ENCODE measurements at regions not wholly inside any gene's neighbourhood (a gene's known extent, or its start where the extent isn't known, plus 50 kb on each side); places are given as distances from the start of the nearest gene placed in this dataset.

DNA sequence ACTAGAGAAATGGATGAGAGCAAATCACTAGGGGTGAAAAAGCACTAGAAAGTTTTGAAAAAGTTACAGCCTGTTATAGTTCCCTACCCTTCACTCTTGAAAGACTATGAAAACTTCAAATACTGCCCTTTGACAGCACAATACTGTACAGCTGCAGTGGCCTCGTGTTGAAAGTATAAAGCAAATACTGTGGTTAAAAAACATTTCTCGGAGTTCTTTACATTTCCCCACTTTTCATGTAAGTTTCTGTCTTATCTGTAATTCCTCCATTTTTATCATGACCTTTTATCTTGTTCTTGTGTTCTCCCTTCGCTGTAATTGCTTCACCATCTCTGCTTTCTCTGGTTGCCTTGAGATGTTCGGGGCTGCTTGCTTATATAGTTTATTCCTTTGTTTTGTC lies 423.8 kb upstream of the CFAP20DC start:
- H3K4me1 ChIP-seq = no peaks in the 10 kb centered on the region
- TF ChIP-seq, protein P1, sequence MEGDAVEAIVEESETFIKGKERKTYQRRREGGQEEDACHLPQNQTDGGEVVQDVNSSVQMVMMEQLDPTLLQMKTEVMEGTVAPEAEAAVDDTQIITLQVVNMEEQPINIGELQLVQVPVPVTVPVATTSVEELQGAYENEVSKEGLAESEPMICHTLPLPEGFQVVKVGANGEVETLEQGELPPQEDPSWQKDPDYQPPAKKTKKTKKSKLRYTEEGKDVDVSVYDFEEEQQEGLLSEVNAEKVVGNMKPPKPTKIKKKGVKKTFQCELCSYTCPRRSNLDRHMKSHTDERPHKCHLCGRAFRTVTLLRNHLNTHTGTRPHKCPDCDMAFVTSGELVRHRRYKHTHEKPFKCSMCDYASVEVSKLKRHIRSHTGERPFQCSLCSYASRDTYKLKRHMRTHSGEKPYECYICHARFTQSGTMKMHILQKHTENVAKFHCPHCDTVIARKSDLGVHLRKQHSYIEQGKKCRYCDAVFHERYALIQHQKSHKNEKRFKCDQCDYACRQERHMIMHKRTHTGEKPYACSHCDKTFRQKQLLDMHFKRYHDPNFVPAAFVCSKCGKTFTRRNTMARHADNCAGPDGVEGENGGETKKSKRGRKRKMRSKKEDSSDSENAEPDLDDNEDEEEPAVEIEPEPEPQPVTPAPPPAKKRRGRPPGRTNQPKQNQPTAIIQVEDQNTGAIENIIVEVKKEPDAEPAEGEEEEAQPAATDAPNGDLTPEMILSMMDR (IDR thresholded peaks at IDR 0.05) = no peak
- no peaks in the 10 kb centered on the region for H3K36me3 ChIP-seq
- no peak overlapping the region for H3K27ac ChIP-seq
- intact Hi-C loops (cut with DNase I) = no loop called here
- no peak overlapping the region for H3K4me3 ChIP-seq
- peaks cover 0 to 4% of the 10 kb centered on the region in 2 donors for H3K9me3 ChIP-seq
- H3K27me3 ChIP-seq = no peaks in the 10 kb centered on the region
- ATAC-seq = no peak
- DNase-seq = no peak

- intact Hi-C loops (cut with DNase I) = no loop called here
- Histone ChIP-seq H3K4me1 (no peaks in the 10 kb centered on the region), H3K27ac (no peak overlapping the region), H3K27me3 (no peaks in the 10 kb centered on the region), H3K36me3 (no peaks in the 10 kb centered on the region), H3K9me3 (peaks cover 0 to 4% of the 10 kb centered on the region in 2 donors), H3K4me3 (no peak overlapping the region)
- ATAC-seq (no peak), DNase-seq (no peak)
- TF ChIP-seq, protein P1 (IDR thresholded peaks at IDR 0.05) = no peak
Measured at GRCh38 chr3:59472541-59472940, 422.7 kb upstream of the CFAP20DC start.

- no peaks in the 10 kb centered on the region for H3K27me3 ChIP-seq
- DNase-seq = no peak
- no peaks in the 10 kb centered on the region for H3K36me3 ChIP-seq
- TF ChIP-seq, protein P1 (IDR thresholded peaks at IDR 0.05) = no peak
- no peaks in the 10 kb centered on the region for H3K4me1 ChIP-seq
- no peak for ATAC-seq
- peaks cover 0 to 4% of the 10 kb centered on the region in 2 donors for H3K9me3 ChIP-seq
- H3K4me3 ChIP-seq = no peak overlapping the region
- no peak overlapping the region for H3K27ac ChIP-seq
- intact Hi-C loops (cut with DNase I) = no loop called here
Measured at GRCh38 chr3:59469948-59470723, 420.3 kb upstream of the CFAP20DC start.

GRCh38 chr3:59467476-59467875 lies 417.7 kb upstream of the CFAP20DC start:
- ATAC-seq (no peak), DNase-seq (no peak)
- no peaks in the 10 kb centered on the region for H3K4me1 ChIP-seq
- H3K36me3 ChIP-seq = no peaks in the 10 kb centered on the region
- H3K9me3 ChIP-seq = peaks cover 0 to 4% of the 10 kb centered on the region in 2 donors
- intact Hi-C loops (cut with DNase I) = no loop called here
- TF ChIP-seq, protein P1 (IDR thresholded peaks at IDR 0.05) = no peak
- H3K27ac ChIP-seq = no peak overlapping the region
- H3K4me3 ChIP-seq = no peak overlapping the region
- no peaks in the 10 kb centered on the region for H3K27me3 ChIP-seq

- TF ChIP-seq, protein P1 (IDR thresholded peaks at IDR 0.05) = no peak
- H3K36me3 ChIP-seq = no peaks in the 10 kb centered on the region
- ATAC-seq = no peak
- DNase-seq = no peak
- no peaks in the 10 kb centered on the region for H3K4me1 ChIP-seq
- H3K9me3 ChIP-seq = peaks cover 0 to 3% of the 10 kb centered on the region in 2 donors
- no peaks in the 10 kb centered on the region for H3K27me3 ChIP-seq
- no peak overlapping the region for H3K4me3 ChIP-seq
- intact Hi-C loops (cut with DNase I) = no loop called here
- H3K27ac ChIP-seq = no peak overlapping the region
Measured at GRCh38 chr3:59464187-59464586, 414.4 kb upstream of the CFAP20DC start.
